GM12878 (cell line): ENCODE measurements at regions not wholly inside any gene's neighbourhood (a gene's known extent, or its start where the extent isn't known, plus 50 kb on each side); places are given as distances from the start of the nearest gene placed in this dataset.

Experiments used
- ATAC-seq: fragments of 200-7000 bp; cut with Tn5 transposase; 3 replicates; pipeline ENCODE4 v1.9.1; 2020; ENCODE audit warnings: mild to moderate bottlenecking, moderate library complexity
- BruUV-seq: library from RNA; stranded (reverse); fragments of 400-500 nt; replicated peaks from 2 replicates; lab custom pipeline; 2021; lab: Mats Ljungman, UMichigan
- CTCF ChIA-PET: fragments of 300-600 bp; sonication (Branson Sonifier 250); formaldehyde crosslinking; extraction: SDS; loops from one replicate; lab custom pipeline; 2021; ENCODE audit warnings: inconsistent platforms; lab: Yijun Ruan, JAX
- POLR2A ChIA-PET: fragments of 350-600 bp; formaldehyde crosslinking; extraction: SDS; loops from one replicate; lab custom pipeline; 2021; ENCODE audit warnings: inconsistent platforms; lab: Charles Lee
- RAD21 ChIA-PET: fragments of 300-600 bp; sonication (Branson Sonifier 250); formaldehyde crosslinking; loops from one replicate; lab custom pipeline; 2023; ENCODE audit warnings: antibody characterized with exemption; ENCODE audit not compliant: unreplicated experiment; lab: Charles Lee
- SMC1A ChIA-PET: fragments of 300-600 bp; sonication (Branson Sonifier 250); formaldehyde crosslinking; loops from one replicate; lab custom pipeline; 2023; ENCODE audit not compliant: unreplicated experiment, uncharacterized antibody; lab: Charles Lee
- DNase-seq: peaks from one replicate; pipeline ENCODE4 v3.0.0-alpha.2; 2011; ENCODE audit warnings: low read depth, low spot score
- FAIRE-seq: peaks from 3 replicates; lab custom pipeline; 2011; peaks lifted over from hg19 to GRCh38; lab: Jason Lieb, UNC
- H2AFZ ChIP-seq: 2 replicates; pipeline ENCODE4 v1.6.0; 2011; ENCODE audit warnings: low read depth, low read length, control low read depth; ENCODE audit not compliant: control insufficient read depth
- H3K27ac ChIP-seq: 2 replicates; pipeline ENCODE4 v1.5.1; 2011; ENCODE audit warnings: control low read depth; ENCODE audit not compliant: control insufficient read depth, insufficient read depth
- H3K27me3 ChIP-seq, 2 experiments: replicated peaks in 1 of 2; 2 replicates each; pipeline versions ENCODE4 v1.6.0 to v1.6.1; 2011; ENCODE audit warnings: low read length in 1 of 2; ENCODE audit not compliant: control insufficient read depth in 2 of 2, insufficient read depth in 2 of 2
- H3K36me3 ChIP-seq, 2 experiments: 2 replicates each; pipeline ENCODE4 v1.5.1; 2011; ENCODE audit warnings: low read length in 1 of 2; ENCODE audit not compliant: control insufficient read depth in 2 of 2, insufficient read depth in 2 of 2
- H3K4me1 ChIP-seq: 2 replicates; pipeline ENCODE4 v1.6.1; 2011; ENCODE audit warnings: mild to moderate bottlenecking, low read length, moderate library complexity, mixed read lengths; ENCODE audit not compliant: control insufficient read depth, insufficient read depth
- H3K4me2 ChIP-seq: 2 replicates; pipeline ENCODE4 v1.6.0; 2011; ENCODE audit warnings: control low read depth; ENCODE audit not compliant: control insufficient read depth, insufficient read depth
- H3K4me3 ChIP-seq: fragments of 200-600 bp; sonication (generic); 2 replicates; pipeline ENCODE4 v1.5.1; 2016
- H3K79me2 ChIP-seq: 2 replicates; pipeline ENCODE4 v1.6.0; 2011; ENCODE audit warnings: low read length; ENCODE audit not compliant: control insufficient read depth, insufficient read depth
- H3K9ac ChIP-seq: 2 replicates; pipeline ENCODE4 v1.8.0; 2011; ENCODE audit warnings: low read length, control low read depth, mixed read lengths; ENCODE audit not compliant: control insufficient read depth, insufficient read depth
- H3K9me3 ChIP-seq: replicated peaks from 3 replicates; pipeline ENCODE4 v1.5.1; 2011; ENCODE audit warnings: mild to moderate bottlenecking, low read length; ENCODE audit not compliant: control insufficient read depth, insufficient read depth
- H4K20me1 ChIP-seq: 2 replicates; pipeline ENCODE4 v1.6.0; 2011; ENCODE audit not compliant: control insufficient read depth, insufficient read depth
- E2F8 ChIP-seq: fragments of 450-650 bp; IDR thresholded peaks from 2 replicates; pipeline ENCODE4 v1.6.1; 2018; ENCODE audit warnings: mild to moderate bottlenecking, low read depth, moderate library complexity; ENCODE audit not compliant: partially characterized antibody
- JUND ChIP-seq: IDR thresholded peaks from 2 replicates; pipeline ENCODE4 v1.6.1; 2012; ENCODE audit warnings: low read depth, mild to moderate bottlenecking, low read length, improper control_type of control experiment, moderate library complexity
- LARP7 ChIP-seq: fragments of 450-650 bp; IDR thresholded peaks from 2 replicates; pipeline ENCODE4 v1.6.1; 2017; ENCODE audit warnings: mild to moderate bottlenecking
- NR2C1 ChIP-seq: fragments of 450-650 bp; IDR thresholded peaks from 2 replicates; pipeline ENCODE4 v1.6.1; 2017; ENCODE audit warnings: antibody characterized with exemption, mild to moderate bottlenecking, moderate library complexity
- RAD51 ChIP-seq: fragments of 450-650 bp; IDR thresholded peaks from 2 replicates; pipeline ENCODE4 v1.6.1; 2016; ENCODE audit warnings: moderate library complexity, mild to moderate bottlenecking, inconsistent platforms
- RB1 ChIP-seq: fragments of 450-650 bp; formaldehyde crosslinking; IDR thresholded peaks from 2 replicates; pipeline ENCODE4 v1.6.1; 2017; ENCODE audit warnings: mild to moderate bottlenecking, borderline replicate concordance
- RFX5 ChIP-seq: IDR thresholded peaks from 2 replicates; pipeline ENCODE4 v1.6.1; 2011; ENCODE audit warnings: low read depth, low read length, improper control_type of control experiment
- SMARCA5 ChIP-seq: fragments of 450-650 bp; IDR thresholded peaks from 2 replicates; pipeline ENCODE4 v1.6.1; 2017; ENCODE audit warnings: mild to moderate bottlenecking
- ZNF592 ChIP-seq: fragments of 450-650 bp; IDR thresholded peaks from 2 replicates; pipeline ENCODE4 v1.6.1; 2017; ENCODE audit warnings: mild to moderate bottlenecking, moderate library complexity
- WGBS: methylation state at CpG from one replicate; pipeline ENCODE4 v1.1.6; 2016; ENCODE audit warnings: low lambda C conversion rate; ENCODE audit not compliant: insufficient replicate concordance, insufficient coverage; ENCODE audit errors: missing lambda C conversion rate; 5-methylcytosine and 5-hydroxymethylcytosine counted together
- in situ Hi-C: fragments of 300-500 bp; cut with MboI; formaldehyde crosslinking; loops from 9 replicates; pipeline ENCODE4 v1.14.3; 2018; ENCODE audit warnings: mixed read lengths
- intact Hi-C: fragments of 100-400 bp; cut with micrococcal nuclease; formaldehyde crosslinking; loops from one replicate; pipeline ENCODE4 v1.14.2; 2022; ENCODE audit not compliant: unreplicated experiment

DNA sequence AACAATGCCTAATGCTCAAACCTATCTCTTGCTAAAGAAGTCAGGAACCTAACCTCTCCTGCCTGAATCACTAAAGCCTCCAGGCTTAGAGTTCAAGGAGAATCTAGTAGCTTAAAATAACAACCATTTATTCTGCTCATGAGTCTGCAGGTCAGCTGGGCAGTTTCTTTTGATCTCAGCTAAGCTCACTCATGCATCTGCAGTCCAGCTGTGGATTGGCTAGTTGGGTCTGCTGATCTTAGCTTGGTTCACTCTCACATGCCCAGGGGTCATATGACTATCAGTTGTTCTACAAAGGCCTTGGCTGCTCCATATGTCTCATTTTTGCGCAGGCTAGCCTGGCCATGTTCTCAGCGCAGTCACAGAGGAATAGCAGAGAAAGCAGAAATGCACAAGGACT, 109.2 kb upstream of the STT3B start:
- Histone ChIP-seq H3K4me3 (no peak overlapping the region), H4K20me1 (no peaks in the 10 kb centered on the region), H3K9ac (no peak overlapping the region), H3K36me3 (no peaks in the 10 kb centered on the region), H2AFZ (no peak overlapping the region), H3K9me3 (peaks cover under 1% of the 10 kb centered on the region; the same call in 2 of the 3 replicates), H3K27me3 (no peaks in the 10 kb centered on the region), H3K4me1 (peaks cover 6% of the 10 kb centered on the region; the same call in 1 of the 2 replicates), H3K79me2 (no peaks in the 10 kb centered on the region), H3K27ac (no peak overlapping the region), H3K4me2 (no peak overlapping the region)
- WGBS, result 96% methylated on average over 2 of the region's 2 CpGs
- in situ Hi-C loops, result no loop called here
- SMC1A ChIA-PET, result interaction anchor here (0.7 kb wide), 1 partner anchor 178 kb away, joined by 4 read pairs; no protein-coding TSS in a partner anchor
- intact Hi-C loops, result no loop called here
- POLR2A ChIA-PET, result interaction anchor here (1.1 kb wide), 1 partner anchor 12 kb away, joined by 3 read pairs; no protein-coding TSS in a partner anchor
- RAD21 ChIA-PET, result interaction anchor here (1.6 kb wide), 1 partner anchor 181 kb away, joined by 3 read pairs; no protein-coding TSS in a partner anchor
- no peak for TF ChIP-seq RFX5
- TF ChIP-seq RAD51, result peak; percentile 55; the same call in 1 of the 2 replicates
- FAIRE-seq, result no peak
- no peak for DNase-seq
- 0 out of 3 replicates have a peak, but pooled peaks have one; percentile 17 for ATAC-seq
- CTCF ChIA-PET, result no interaction called here
- no TSS peak for BruUV-seq

DNA sequence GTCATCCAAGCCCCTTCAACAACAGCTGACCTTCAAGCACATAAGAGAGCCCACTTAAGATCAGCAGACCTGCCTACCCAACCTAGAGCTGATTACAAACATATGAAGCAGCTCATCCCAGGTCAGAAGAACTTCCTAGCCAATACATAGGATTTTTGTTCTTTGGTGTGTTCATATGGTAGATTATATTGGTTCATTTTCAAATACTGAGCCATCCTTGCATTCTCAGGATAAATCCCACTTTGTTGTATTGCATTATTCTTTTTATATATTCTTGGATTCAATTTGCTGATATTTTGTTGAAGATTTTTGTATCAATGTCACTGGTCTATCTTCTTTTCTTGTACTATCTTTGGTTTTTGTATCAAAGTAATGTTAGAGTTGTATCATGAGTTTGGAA, 107.3 kb upstream of the STT3B start:
- intact Hi-C loops (no loop called here), in situ Hi-C loops (no loop called here)
- Histone ChIP-seq H2AFZ (no peak overlapping the region), H3K4me2 (no peak overlapping the region), H4K20me1 (no peaks in the 10 kb centered on the region), H3K4me1 (peaks cover 6% of the 10 kb centered on the region; the same call in 1 of the 2 replicates), H3K79me2 (no peaks in the 10 kb centered on the region), H3K4me3 (no peak overlapping the region), H3K27me3 (no peaks in the 10 kb centered on the region), H3K36me3 (no peaks in the 10 kb centered on the region), H3K9ac (no peak overlapping the region), H3K9me3 (no peaks in the 10 kb centered on the region), H3K27ac (no peak overlapping the region)
- BruUV-seq, result no TSS peak
- FAIRE-seq (no peak), ATAC-seq (no peak), DNase-seq (no peak)
- ChIA-PET SMC1A (interaction anchor here (1.9 kb wide), 1 partner anchor 11 kb away, joined by 8 read pairs; no protein-coding TSS in a partner anchor), CTCF (interaction anchor here (0.7 kb wide), 1 partner anchor 8 kb away, joined by 3 read pairs; no protein-coding TSS in a partner anchor), RAD21 (no interaction called here), POLR2A (no interaction called here)
- TF ChIP-seq LARP7, result no peak
- no peak for TF ChIP-seq ZNF592
- no peak for TF ChIP-seq RB1
- no peak for TF ChIP-seq NR2C1
- TF ChIP-seq SMARCA5, result no peak
- TF ChIP-seq JUND, result no peak
- TF ChIP-seq E2F8, result no peak
